ENCODE measurements at regions not wholly inside any gene's neighbourhood (a gene's known extent, or its start where the extent isn't known, plus 50 kb on each side); places are given as distances from the start of the nearest gene placed in this dataset.

GRCh38 chr17:59494757-59495368 lies 70.5 kb upstream of the DHX40 start:
- TF ChIP-seq, protein P1, sequence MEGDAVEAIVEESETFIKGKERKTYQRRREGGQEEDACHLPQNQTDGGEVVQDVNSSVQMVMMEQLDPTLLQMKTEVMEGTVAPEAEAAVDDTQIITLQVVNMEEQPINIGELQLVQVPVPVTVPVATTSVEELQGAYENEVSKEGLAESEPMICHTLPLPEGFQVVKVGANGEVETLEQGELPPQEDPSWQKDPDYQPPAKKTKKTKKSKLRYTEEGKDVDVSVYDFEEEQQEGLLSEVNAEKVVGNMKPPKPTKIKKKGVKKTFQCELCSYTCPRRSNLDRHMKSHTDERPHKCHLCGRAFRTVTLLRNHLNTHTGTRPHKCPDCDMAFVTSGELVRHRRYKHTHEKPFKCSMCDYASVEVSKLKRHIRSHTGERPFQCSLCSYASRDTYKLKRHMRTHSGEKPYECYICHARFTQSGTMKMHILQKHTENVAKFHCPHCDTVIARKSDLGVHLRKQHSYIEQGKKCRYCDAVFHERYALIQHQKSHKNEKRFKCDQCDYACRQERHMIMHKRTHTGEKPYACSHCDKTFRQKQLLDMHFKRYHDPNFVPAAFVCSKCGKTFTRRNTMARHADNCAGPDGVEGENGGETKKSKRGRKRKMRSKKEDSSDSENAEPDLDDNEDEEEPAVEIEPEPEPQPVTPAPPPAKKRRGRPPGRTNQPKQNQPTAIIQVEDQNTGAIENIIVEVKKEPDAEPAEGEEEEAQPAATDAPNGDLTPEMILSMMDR (conservative IDR thresholded peaks at IDR 0.05 in 1 of 2, IDR thresholded peaks at IDR 0.05 in 1 of 2; ENCODE audit: extremely low read depth in 1 of 2, insufficient read depth in 1 of 2, low read depth in 1 of 2, low read length in 2 of 2) = no peak
- TF ChIP-seq EZH2 (IDR thresholded peaks at IDR 0.05; ENCODE audit: borderline replicate concordance, low read length) = no peak
